ENCODE measurements at regions not wholly inside any gene's neighbourhood (a gene's known extent, or its start where the extent isn't known, plus 50 kb on each side); places are given as distances from the start of the nearest gene placed in this dataset.

DNA sequence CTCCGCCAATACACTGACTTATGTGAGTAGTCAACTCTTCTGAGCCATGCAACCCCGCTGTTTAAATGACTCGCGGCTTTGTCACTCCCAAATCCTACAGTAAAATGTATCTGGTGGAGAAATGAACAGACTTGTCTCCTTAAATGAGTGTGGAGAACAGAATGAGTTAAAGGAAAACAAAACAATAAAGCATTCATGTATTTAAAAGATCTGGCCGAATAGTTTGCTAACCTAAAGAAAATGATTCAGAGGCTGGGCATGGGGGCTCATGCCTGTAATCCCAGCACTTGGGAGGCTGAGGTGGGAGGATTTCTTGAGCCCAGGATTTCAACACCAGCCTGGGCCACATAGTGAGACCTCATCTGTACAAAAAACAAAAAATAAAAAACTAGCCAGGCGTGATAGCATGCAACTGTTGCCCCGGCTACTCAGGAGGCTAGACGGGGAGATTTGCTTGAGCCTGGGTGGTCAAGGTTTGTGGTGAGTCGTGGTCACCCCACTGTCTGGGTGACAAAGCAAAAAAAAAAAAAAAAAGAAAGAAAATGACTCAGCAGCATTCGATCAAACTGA is 86.5 kb upstream of the PFKP start:
- DNase-seq: no peak

DNA sequence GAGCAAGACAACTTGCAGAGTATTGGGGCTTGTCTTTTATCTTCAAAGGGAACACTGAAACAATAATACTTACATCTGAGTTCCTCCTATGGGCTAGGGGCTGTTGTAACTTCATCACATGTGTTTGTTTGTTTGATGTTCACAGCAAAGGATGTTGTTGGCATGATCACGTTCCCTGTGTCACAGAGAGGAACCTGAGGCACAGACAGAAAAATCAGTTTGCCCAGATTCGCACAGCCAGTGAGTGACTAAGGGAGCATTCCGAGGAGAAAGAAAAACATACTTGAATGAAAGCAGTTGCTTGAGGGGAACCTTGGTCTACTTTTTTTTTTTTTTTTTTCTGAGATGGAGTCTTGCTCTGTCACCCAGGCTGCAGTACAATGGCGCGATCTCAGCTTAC is 87.2 kb upstream of the PFKP start:
- no peak for DNase-seq

DNA sequence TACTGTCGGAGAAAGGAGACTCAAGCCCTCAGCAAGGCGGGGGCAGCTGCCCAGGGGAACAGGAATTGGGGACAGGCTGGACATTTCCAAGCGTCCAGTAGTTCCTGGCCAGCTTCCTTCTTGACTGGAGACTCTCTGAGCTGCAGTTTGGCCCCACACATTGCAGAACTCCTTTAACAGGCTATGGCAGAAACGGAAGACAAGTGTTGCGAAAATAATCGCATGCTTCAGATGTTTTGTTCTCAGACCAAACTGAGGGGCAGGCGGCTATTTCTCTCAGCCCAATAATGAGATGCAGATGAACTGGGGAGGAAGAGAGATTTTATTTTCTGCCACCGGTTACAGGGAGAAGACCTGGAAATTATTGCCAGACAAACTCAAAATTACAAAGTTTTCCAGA is 88.0 kb upstream of the PFKP start:
- DNase-seq: no peak

DNA sequence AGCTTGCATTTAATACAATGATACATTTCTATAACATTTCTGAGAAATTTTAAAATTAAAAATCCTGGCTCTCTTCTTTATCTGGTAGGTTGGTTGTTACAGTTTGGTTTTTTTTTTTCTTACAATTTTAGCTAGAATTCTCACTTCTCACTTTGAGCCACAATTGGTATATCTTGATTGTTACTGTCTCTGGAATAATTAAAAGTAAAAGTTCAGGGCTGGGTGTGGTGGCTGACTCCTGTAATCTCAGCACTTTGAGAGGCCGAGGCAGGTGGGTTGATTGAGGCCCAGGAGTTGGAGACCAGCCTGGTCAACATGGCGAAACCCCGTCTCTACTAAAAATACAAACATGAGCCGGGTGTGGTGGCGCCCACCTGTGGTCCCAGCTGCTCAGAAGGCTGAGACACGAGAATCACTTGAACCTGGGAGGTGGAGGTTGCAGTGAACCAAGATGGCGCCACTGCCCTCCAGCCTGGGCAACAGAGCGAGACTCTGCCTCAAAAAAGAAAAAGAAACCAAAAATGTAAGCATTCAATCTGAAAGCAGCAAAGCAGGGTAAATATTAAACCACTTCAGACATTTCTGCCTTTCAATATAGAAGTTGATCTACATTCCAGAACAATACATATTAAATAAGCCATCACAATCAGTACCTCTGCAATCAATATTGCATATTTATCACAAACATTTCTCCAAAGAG is 88.6 kb upstream of the PFKP start:
- no peak for DNase-seq

DNA sequence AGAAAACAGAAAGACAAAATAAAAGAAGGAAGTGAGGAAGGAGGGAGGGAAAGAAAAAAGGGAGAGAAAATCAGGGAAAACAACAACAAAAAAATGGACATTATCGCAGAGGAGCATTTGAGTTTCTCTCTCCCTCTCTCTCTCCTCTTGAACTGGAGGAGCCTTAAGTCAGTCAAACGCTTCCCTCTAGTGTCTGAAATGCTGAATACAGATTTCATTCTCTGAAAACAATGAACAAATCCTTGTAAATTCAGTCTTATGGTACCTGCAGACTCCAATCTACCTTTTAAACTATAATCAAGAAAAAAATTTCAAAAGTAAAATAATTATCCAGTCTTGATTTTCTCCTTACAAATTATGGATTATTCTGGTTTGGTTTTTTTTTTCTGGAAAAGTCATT is 89.2 kb upstream of the PFKP start:
- no peak for DNase-seq

DNA sequence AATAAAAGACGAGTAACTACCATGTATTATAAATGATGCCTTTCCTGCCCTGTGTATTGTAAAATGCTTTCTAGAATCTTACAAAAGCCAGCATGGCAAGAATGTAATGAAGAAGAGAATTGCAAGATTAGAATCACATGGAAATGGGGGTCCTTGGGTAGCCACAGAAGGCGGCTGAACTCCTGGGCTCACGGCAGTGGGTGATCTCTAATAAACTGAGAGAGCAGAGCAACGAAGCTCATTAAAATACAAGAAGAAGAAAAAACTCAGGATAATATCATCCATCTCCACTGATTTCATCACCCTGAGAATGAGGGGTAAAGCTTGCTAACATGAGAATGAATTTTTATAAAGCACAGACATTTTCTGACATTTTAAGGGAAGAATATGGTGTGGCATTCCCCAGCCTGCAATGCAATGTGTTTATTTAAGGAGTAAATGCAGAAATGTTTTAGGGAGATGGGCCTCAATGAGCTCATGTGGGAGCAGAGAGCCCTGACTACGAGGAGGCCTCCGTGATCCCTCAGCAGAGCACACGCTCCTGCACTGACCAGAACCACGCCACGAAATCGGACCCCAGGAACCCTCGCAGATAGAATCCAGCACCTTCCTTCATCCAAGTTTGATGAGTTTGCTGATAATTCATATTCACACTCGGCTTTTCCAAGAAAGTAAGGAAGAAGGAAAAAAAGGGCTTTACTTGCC is 92.7 kb upstream of the PFKP start:
- no peak for DNase-seq

DNA sequence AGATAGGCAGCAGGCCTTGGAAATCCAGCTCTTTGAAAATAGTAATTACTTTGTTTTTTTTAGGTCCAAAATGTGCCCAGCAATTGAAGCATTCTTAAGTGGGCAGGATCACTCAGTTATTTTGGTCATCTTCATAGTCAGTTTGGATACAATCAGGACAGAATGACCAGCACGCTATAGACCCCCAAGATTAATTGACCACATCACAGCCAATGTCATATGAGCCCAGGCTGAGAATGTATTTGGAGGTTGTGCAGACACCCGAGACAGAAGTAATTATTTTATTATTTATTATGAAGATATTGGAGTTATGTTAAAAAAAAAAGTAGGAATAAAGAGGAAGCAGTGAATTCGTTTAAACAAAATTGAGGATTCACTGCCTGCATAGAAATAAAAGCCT is 93.3 kb upstream of the PFKP start:
- no peak for DNase-seq

DNA sequence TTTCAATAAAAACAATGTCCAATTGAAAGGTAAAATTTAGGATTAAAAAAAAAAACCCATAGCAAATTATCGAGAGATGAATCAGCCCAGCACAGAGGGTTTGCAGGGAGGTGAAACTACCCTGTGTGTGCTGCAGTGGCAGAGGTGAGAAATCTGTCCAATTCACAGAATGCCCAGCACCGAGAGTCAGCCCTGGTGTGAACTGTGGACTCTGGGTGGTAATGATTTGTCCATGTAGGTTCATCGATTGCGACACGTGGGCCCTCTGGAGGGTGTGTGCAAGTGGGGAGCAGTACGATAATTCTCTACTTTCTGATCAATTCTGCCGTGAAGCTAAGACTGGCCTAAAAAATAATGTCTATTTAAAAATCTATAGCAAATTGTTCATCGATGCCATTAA is 94.5 kb upstream of the PFKP start:
- no peak for DNase-seq

DNA sequence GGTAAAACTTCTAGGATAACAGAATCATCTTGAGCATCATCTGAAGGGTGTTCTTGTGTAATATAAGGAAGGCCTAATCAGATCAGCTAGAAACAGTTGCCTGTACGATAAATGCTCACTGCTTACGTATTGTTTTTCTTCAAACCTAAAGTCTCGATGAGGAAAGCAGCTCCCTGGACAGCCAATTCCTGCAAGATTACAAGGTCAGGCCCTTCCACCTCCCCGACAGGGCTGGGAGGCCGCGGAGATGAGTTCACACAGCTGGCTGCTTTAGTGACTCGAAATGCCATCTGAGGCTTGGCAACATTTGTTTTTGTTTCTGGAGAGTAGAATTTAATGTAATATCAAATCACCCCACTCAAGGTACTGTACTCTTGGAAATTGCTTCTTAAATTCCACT is 95.1 kb upstream of the PFKP start:
- no peak for DNase-seq

DNA sequence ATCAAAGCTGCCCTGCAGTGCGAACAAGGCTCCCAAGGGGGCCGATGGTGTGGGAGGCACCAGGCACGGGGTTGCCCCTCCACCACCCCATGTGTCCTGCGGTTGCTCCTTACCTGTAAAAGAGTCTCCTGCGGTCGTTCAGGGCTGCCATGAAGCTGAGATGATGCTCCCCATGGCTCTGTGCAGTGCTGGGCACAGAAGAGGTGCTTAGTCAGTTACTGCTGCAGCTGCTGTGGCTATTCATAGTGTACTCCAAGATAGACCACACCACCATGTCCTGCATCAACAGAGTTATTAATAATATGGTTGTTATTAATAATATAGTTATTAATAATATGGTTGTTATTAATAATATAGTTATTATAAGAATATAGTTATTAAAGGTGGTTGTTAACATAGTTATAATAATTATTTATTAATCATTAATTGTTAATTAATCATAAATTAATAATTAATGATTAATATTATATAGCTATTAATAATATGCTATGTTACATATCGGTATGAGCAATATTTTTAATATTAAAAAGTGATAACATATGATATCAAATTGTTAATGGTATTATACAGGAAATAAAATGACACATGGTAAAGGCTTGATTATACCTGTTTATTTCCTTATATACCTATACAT is 97.0 kb upstream of the PFKP start:
- no peak for DNase-seq

DNA sequence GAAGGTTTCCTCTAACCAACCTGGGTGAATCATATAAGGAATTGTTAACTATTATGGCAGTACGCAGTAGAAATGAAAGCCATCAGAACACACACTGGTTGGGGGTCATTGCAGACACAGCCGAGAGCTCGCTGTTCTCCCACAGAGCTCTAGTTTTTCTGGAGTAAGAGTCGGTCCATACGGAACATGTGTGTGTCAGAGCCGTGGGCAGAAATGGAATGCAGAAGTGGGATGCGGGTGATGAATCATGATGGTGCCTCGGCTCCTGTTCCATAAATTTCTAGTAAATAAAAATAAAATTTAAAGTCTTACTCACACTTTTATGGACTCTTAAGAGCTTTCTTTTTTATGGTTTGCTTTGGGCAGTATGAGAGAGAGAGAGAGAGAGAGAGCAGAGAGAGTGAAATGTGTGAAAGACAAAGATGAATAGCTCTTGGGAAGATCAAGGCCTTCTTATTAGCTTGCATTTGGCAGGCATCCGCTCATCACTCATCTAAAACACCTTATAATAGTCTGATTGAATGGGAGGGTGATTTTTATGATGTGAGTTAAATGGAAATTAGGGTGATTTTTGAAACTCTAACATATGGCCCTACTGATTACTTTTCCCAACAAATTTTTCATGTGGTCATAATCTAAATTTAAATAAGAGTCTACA is 98.8 kb upstream of the PFKP start:
- no peak for DNase-seq

DNA sequence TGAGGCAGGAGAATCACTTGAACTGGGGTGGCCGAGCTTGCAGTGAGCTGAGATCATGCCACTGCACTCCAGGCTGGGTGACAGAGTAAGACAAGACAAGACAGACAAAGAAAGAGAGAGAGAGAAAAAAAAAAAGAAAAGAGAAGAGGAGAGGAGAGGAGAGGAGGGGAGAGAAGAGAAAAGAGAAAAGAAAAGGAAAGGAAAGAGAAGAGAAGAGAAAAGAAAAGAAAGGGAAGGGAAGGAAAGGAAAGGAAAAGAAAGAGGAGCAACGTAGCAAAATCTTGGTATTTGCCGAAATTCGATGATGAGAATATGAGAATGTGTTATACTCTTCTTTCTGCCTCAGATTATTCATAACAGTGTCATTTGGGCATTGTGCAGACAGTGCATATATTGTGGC is 101.2 kb upstream of the PFKP start:
- DNase-seq: no peak

DNA sequence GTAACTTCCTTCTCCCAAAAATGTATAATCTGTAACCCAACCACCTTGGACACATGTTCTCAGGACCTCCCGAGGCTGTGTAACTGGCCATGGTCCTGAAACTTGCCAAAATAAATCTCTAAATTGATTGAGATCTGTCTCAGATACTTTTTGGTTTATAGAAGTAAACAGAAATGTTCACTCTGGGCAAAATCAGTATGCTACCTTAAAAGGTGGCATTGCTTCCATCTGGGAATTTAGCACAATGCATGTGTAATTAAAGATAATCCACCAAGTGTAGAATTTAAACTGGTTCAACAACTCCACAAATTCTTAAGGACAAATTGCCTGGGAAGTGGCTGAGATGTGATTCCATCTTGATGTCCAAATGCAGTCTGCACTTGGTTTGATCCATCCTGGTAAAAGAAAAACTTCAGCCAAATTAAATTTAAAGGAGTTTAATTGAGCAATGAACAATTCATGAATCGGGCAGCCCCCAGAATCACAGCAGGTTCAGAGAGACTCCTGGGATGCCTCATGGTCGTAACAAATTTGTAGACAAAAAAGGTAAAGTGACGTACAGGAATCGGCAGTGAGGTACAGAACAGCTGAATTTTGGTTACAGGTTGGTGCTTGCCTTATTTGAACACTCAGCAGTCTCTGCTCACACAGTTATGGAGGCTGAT is 102.6 kb upstream of the PFKP start:
- no peak for DNase-seq

DNA sequence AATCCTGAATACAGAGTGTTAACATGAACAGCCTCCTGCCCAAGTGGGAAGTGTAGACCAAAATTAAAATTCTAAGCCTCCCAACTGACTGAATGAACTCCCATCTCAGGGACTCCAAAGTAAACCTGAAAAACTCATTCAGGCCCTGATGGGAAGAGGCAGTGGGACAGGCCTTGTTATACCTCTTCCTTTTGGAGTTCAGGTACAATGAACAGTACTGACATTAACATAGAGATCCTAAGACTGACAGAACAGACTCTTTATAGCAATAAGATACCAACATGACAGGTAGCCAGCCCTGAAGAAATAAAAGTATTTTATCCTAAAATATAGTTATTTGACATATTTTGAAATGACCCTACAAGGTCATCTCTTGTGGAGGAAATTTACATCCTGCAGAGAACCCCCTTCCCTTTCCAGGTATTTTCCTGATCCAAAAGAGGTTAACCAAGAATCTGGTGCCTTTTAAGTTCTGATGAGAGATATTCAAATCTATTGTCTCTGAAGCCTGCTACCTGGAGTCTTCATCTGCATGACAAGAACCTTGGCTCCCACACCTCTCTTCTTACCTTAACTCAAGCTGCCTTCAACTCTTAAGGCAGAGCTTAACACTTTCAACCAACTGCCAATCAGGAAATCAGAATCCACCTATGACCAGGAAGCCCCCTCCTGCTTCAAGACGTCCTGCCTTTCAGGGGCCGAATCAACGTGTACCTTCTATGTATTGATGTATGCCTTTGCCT is 103.3 kb upstream of the PFKP start:
- no peak for DNase-seq

DNA sequence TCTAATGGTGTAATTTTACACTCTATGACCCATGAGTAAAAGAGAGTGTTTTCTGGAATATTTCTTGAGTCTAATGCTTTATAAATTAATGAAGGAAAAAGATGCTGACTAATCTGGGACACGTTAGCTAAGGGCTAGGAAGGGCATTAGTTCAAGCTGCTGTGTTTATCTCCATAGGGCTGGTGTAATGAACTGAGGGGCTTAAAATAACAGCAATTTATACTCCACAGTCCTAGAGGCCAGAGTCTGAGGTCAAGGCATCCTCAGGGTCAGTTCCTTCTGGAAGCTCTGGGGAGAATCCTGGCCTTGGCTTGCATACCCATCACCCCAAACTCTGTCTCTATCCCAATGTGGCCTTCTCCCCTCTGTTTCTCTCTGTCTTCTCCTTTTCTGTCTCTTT is 105.2 kb upstream of the PFKP start:
- no peak for DNase-seq

DNA sequence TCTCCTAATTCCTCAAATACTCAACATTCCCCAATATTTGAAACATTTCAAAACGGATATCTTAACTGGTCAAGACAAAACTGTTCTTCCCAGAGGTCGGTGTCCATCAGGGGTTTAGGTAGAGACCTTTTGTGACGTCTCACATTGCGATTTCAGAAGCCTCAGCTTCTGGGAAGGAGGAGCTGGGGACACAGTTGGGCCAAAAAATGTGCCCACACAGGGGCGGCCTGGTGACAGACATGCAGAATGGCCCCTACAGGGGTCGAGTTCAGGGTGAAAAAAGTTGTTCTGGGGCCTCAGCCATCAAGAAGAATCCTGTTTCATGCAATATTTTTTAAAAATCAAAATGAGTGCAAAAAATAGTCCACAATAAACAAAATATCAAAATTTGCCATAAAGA is 108.7 kb upstream of the PFKP start:
- DNase-seq: no peak

DNA sequence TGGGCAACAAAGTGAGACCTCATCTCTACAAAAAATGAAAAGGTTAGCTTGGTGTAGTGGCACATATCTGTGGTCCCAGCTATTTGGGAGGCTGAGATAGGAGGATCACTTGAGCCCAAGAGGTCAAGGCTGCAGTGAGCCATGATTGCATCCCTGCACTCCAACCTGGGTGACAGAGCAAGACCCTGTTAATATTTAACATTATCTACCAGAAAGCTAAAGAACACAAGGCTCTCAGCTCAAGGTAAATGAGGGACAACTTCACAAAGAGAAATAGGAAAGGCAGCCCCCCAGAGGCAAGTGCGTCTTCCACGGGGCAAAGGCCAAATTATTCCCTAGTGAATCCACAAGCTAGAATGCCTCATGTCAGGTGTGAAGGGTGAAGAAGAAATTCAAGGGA is 109.6 kb upstream of the PFKP start:
- no peak for DNase-seq

DNA sequence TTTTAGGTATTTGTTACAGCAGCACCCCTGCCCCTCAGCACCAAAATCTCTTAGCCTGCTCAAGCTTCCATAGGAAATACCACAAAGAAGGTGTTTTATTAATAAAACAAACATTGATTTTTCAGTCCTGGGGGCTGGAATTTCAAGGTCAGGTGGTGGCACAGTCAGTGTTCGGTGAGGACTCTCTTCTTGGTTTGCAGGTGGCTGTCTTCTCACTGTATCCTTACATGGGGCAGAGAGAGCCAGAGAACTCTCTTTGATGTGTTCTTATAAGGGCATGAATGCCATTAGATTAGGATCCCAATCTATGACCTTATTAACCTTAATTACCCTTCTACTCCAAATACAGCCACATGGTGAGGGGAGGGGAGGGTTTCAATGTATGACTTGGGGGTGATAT is 112.3 kb upstream of the PFKP start:
- no peak for DNase-seq

DNA sequence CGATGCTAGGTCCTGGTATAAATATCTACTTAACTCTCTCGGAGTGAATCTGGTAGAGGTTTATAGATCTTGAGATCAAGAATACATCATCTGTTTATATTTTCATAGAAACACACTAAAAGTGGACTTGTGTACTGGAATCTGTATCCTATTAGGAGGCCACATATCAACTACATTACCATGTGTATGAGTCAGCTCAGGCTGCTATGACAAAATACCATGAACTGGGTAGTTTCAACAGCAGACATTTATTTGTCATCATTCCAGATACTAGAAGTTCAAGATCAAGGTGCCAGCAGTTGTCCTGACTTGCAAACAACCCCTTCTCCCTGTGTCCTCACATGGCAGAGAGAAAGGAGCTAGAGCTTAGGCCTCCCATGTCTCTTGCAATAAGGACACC is 113.9 kb upstream of the PFKP start:
- DNase-seq: no peak

DNA sequence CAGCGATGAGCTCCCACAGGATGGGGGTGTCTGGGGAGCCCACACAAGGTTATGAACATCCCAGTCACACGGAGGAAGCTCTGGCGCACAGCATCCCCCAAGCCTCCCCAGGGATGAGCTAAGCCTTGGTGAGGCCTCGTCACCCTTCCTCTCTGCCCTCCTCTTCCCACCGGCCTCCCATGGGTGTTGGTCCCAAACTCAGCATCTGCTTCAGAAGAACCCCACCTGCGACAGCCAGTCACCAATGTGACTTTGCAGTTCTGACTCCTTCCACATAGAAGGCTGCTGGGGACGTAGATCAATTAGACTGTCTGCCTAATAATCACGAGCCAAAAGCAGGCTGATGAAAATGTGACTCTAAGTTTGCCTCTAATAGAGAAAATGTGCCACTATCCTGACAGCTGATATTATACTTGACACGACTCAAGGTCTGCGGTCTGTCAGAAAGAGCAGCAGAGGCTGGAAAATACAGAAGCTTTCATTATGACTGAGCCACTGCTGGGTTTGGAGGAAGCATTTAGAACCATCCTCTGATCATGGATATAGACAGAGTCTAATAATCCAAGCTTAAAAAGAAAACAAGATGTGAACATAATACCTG is 116.0 kb upstream of the PFKP start:
- DNase-seq: no peak

DNA sequence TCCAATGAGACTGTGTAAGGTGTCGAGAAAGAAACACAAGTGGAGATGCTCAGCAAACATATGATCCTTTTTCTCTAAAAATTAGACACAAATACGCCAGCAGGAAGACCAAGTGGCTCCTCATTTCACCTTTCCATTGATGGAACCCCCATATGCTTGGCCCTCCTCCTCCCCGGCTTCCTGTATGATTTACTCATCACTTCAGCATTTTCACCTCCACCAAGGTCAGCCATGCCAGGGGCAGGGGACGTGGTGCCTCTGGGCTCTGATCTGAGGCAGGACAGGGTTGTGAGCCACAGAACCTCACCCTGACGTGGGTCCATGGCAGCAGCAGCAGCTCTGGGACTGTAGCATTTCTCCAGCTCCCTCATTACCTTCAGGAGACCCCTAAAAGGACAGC is 116.8 kb upstream of the PFKP start:
- no peak for DNase-seq

DNA sequence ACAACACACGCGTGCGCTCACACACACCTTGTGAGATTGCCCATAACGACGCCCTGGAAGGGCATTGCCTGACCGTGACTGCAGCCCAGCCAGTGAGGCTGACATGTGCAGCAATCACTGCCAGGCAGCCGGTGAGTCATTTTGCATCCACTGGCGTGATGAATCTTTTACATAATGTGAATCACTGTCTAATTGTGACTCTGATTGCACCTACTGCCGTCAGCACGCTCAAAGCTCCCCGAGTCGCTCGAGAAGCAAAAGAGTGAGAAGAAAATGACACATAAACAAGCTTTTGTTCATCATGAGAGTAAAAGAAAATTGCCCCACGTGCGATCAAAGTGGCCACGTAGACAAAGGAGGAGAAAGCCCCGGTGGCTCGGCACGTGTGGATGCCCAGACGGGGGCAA is 117.4 kb upstream of the PFKP start:
- DNase-seq: no peak
